Cardiac fibroblast (primary cell): ENCODE measurements at regions not wholly inside any gene's neighbourhood (a gene's known extent, or its start where the extent isn't known, plus 50 kb on each side); places are given as distances from the start of the nearest gene placed in this dataset.

Source experiments
- DNase-seq, 2 donors: peaks; one replicate each; pipeline versions ENCODE4 v3.0.0 to v3.0.0-alpha.2; 2010; ENCODE audit warnings: low read depth in 2 of 2
- H3K4me3 ChIP-seq, 2 donors: replicated peaks in 1 of 2; 1 replicate in 1 of 2; 2 replicates in 1 of 2; pipeline ENCODE4 v1.5.1; 2011; ENCODE audit warnings: low read depth in 2 of 2, low read length in 2 of 2, mild to moderate bottlenecking in 2 of 2, moderate library complexity in 1 of 2
- TF ChIP-seq, protein P1 (sequence below): IDR thresholded peaks from one replicate; pipeline ENCODE4 v1.5.1; 2011; ENCODE audit warnings: low read depth, mild to moderate bottlenecking, low read length, inconsistent platforms

DNA sequence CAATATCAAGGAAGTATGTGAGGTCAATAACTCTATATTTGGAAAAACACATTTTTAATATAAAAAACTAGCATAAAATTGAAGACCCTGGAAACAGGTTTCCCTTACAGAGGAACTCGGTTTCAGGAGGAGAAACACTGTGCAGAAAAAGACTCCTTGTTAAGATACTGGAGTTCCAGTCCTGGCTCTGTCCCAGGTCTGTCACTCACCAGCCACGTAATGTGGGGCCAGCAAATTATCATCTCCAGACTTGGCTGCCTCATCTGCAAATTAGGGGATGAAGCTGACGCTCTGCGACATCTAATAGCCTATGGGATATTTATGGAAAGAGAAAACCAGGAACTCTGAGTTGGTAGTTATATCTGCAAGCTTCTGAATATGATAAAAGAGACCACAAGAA lies 702.7 kb downstream of the EPHA7 start:
- DNase-seq: no peak
- TF ChIP-seq, protein P1, sequence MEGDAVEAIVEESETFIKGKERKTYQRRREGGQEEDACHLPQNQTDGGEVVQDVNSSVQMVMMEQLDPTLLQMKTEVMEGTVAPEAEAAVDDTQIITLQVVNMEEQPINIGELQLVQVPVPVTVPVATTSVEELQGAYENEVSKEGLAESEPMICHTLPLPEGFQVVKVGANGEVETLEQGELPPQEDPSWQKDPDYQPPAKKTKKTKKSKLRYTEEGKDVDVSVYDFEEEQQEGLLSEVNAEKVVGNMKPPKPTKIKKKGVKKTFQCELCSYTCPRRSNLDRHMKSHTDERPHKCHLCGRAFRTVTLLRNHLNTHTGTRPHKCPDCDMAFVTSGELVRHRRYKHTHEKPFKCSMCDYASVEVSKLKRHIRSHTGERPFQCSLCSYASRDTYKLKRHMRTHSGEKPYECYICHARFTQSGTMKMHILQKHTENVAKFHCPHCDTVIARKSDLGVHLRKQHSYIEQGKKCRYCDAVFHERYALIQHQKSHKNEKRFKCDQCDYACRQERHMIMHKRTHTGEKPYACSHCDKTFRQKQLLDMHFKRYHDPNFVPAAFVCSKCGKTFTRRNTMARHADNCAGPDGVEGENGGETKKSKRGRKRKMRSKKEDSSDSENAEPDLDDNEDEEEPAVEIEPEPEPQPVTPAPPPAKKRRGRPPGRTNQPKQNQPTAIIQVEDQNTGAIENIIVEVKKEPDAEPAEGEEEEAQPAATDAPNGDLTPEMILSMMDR: no peak
- H3K4me3 ChIP-seq: no peak overlapping the region

DNA sequence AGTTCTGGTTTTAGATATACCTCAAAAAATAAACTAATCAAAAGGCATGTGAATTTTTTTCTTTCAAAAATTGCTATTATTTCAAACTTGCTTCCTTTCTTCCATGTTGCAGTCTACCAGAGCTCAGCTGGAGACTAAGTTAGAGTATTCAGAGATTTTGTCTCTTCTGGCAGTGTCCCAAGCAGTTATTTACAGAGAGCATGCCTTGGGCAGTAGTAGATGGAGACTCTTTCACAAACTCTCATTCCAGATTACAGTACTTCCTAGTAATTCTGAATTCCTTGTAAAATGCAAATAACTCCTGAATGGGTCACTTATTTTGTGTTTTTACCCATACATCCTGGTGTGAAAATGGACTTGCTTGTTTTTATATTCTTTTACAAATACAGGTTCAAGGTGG lies 703.4 kb downstream of the EPHA7 start:
- DNase-seq: peak in 1 of 2 donors; percentile 9
- TF ChIP-seq, protein P1: no peak
- no peak overlapping the region for H3K4me3 ChIP-seq

DNA sequence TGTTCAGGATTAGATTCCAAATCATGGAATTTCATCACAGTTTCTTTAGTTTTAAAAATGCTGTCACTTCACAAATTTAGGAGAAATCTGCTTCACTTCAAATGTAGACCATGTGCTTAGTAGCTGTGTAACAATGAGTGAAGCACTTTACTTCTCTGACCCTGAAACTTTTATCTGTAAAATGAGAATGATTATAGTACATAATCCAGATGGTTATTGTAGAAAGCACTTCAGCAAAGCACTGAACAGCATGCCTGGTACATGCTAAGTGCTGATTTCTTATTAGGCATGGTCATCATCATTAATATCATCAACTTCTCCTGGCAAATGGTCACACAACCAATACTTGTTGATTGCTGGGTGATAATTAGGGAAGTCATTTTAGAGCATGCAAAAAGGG lies 705.0 kb downstream of the EPHA7 start:
- DNase-seq: no peak
- TF ChIP-seq, protein P1: no peak

DNA sequence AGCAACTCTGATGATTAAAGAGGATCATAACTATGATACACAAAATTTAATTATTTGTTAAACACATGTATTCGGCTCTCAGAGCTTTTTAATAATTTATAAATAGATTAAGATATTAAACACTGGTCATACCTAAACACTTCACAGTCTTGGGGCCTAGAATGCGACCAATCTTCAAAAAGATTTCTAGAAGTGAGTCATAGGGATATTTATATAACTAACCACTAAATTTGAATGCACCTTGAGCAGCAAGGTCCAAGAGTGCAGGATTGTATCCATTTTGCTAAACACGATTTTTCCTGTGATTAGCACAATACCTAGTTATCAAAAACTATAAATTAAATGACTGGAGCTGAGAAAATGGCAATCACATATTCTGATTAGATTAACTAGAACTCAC lies 709.3 kb downstream of the EPHA7 start:
- TF ChIP-seq, protein P1: no peak
- no peak for DNase-seq
- H3K4me3 ChIP-seq: no peak overlapping the region

More for the DNA sequence above, 705.0 kb downstream of the EPHA7 start:
- no peak overlapping the region for H3K4me3 ChIP-seq

DNA sequence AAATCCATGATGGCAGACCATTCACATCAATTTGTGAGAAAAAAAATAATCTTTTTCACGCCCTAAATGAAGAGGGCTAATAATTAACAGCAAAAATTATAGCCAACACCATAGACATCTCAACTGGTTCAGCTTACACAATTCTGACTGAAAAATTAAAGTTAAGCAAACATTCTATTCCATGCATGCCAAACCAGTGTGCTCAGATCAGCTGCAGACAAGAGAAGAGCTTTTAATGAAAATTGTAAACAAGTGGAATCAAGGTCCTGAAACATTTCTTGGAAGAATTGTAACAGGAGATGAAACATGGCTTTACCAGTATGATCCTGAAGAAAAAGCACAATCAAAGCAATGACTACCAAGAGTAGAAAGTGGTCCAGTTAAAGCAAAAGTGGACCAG lies 710.4 kb downstream of the EPHA7 start:
- DNase-seq: no peak
- no peak overlapping the region for H3K4me3 ChIP-seq
- TF ChIP-seq, protein P1: no peak

DNA sequence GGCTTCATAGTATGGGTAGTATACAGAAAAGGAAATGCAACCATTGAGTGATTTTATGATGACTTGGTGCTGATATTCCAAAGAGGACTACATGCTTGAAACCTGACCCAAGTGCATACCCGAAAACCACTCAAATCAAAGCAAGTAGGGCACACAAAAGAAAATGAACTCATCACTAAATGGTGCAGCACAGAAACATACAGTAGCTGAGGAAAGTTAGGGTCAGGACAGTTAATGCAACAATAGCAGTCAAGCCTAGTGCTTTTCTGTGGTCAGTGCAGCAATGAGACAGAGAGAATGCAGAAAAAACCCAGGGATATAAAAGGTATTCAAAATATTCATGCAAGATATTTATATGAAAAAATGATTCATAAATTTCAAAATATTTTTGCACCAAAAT lies 711.1 kb downstream of the EPHA7 start:
- no peak for DNase-seq
- H3K4me3 ChIP-seq: no peak overlapping the region
- TF ChIP-seq, protein P1: no peak

DNA sequence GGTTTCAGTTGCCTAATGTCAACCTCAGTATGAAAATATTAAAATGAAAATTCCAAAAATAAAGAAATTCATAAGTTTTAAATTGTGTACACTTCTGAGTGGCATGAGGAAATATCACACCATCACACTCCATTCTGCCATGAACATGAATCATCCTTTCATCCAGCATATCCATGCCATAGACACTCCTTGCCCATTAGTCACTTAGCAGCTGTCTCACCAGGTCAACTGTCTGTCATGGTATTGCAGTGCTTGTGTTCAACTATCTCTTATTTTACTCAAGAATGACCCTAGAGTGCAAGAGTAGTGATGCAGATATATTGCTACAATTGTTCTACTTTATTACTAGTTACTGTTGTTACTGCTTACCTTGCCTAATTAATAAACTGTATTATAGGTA lies 712.4 kb downstream of the EPHA7 start:
- DNase-seq: no peak
- no peak overlapping the region for H3K4me3 ChIP-seq
- TF ChIP-seq, protein P1: no peak
